HCT116 (cell line): ENCODE measurements at regions not wholly inside any gene's neighbourhood (a gene's known extent, or its start where the extent isn't known, plus 50 kb on each side); places are given as distances from the start of the nearest gene placed in this dataset.

Source experiments
- ATAC-seq: fragments of 200-7000 bp; cut with Tn5 transposase; 2 replicates; pipeline ENCODE4 v1.9.1; 2020; ENCODE audit warnings: mild to moderate bottlenecking, moderate library complexity
- BruUV-seq: library from RNA; stranded (reverse); fragments of 400-500 nt; replicated peaks from 2 replicates; lab custom pipeline; 2021; lab: Mats Ljungman, UMichigan
- CTCF ChIA-PET: fragments of 300-600 bp; sonication (Branson Sonifier 250); formaldehyde crosslinking; loops from one replicate; lab custom pipeline; 2021; ENCODE audit warnings: antibody characterized with exemption; lab: Charles Lee
- POLR2A ChIA-PET: fragments of 300-600, 350-600 bp; sonication (Branson Sonifier 250); formaldehyde crosslinking; loops from one replicate; lab custom pipeline; 2021; ENCODE audit warnings: antibody characterized with exemption; lab: Charles Lee
- RAD21 ChIA-PET, 2 experiments: fragments of 300-600 bp; sonication (Branson Sonifier 250); formaldehyde crosslinking; loops; one replicate each; lab custom pipeline; 2023; ENCODE audit warnings: low total read pairs in 2 of 2; ENCODE audit not compliant: uncharacterized antibody in 2 of 2, unreplicated experiment in 2 of 2, low non-redundant PET in 1 of 2; lab: Charles Lee
- DNase-seq: peaks from one replicate; pipeline ENCODE4 v3.0.0-alpha.2; 2010; ENCODE audit warnings: low read depth, low spot score
- H2AFZ ChIP-seq: fragments of 200-600 bp; shearing (Covaris generic), sonication (generic); 2 replicates; pipeline ENCODE4 v1.6.1; 2017; ENCODE audit warnings: low read depth, mixed run types, mixed read lengths, antibody characterized with exemption, low read length; ENCODE audit not compliant: poor library complexity, severe bottlenecking
- H3K27ac ChIP-seq: 2 replicates; pipeline ENCODE4 v1.5.1; 2012; ENCODE audit warnings: low read depth, low read length
- H3K27me3 ChIP-seq: fragments of 200-600 bp; sonication (generic); 2 replicates; pipeline ENCODE4 v1.6.1; 2016; ENCODE audit warnings: mixed run types, low read length, mixed read lengths; ENCODE audit not compliant: insufficient read depth
- H3K36me3 ChIP-seq, 2 experiments: fragments of 200-500 bp in 1 of 2; fragments of 200-600 bp in 1 of 2; sonication (Bioruptor generic) in 1 of 2; sonication (generic) in 1 of 2; 2 replicates each; pipeline versions ENCODE4 v1.5.1 to v1.6.1; 2014 to 2016; ENCODE audit warnings: low read length in 2 of 2, inconsistent platforms in 1 of 2, mixed read lengths in 1 of 2, mixed run types in 1 of 2; ENCODE audit not compliant: insufficient read depth in 2 of 2, control insufficient read depth in 1 of 2
- H3K4me1 ChIP-seq, 2 experiments: fragments of 200-600 bp in 1 of 2; sonication (generic) in 1 of 2; 2 replicates each; pipeline versions ENCODE4 v1.5.1 to v1.6.1; 2012 to 2017; ENCODE audit warnings: low read length in 2 of 2, inconsistent platforms in 1 of 2, mild to moderate bottlenecking in 1 of 2, mixed read lengths in 1 of 2, mixed run types in 1 of 2, moderate library complexity in 1 of 2; ENCODE audit not compliant: insufficient read depth in 2 of 2, control insufficient read depth in 1 of 2
- H3K4me2 ChIP-seq: fragments of 200-600 bp; sonication (generic); 2 replicates; pipeline ENCODE4 v1.6.1; 2017; ENCODE audit warnings: mixed run types, low read length, mixed read lengths
- H3K4me3 ChIP-seq, 2 experiments: fragments of 200-600 bp in 1 of 2; sonication (generic) in 1 of 2; replicated peaks in 1 of 2; 2 replicates each; pipeline ENCODE4 v1.5.1; 2011 to 2016; ENCODE audit warnings: low read length in 2 of 2, control low read depth in 1 of 2, low read depth in 1 of 2, mild to moderate bottlenecking in 1 of 2, mixed read lengths in 1 of 2, mixed run types in 1 of 2
- H3K79me2 ChIP-seq: fragments of 200-600 bp; sonication (generic); 2 replicates; pipeline ENCODE4 v1.6.1; 2017; ENCODE audit warnings: mild to moderate bottlenecking, mixed run types, low read length, moderate library complexity, mixed read lengths; ENCODE audit not compliant: insufficient read depth
- H3K9ac ChIP-seq: fragments of 200-600 bp; sonication (generic); 2 replicates; pipeline ENCODE4 v1.6.1; 2016; ENCODE audit warnings: low read length, mixed read lengths
- H3K9me2 ChIP-seq: fragments of 200-600 bp; sonication (generic), shearing (Covaris generic); 2 replicates; pipeline ENCODE4 v1.6.1; 2017; ENCODE audit warnings: mixed run types, mild to moderate bottlenecking, moderate library complexity; ENCODE audit not compliant: insufficient read depth
- H3K9me3 ChIP-seq, 2 experiments: fragments of 200-500 bp in 1 of 2; fragments of 200-600 bp in 1 of 2; sonication (Bioruptor generic) in 1 of 2; sonication (generic) in 1 of 2; 2 replicates each; pipeline ENCODE4 v1.6.1; 2014 to 2017; ENCODE audit warnings: low read length in 2 of 2, mixed read lengths in 2 of 2, inconsistent platforms in 1 of 2, low read depth in 1 of 2, mild to moderate bottlenecking in 1 of 2, mixed run types in 1 of 2, moderate library complexity in 1 of 2; ENCODE audit not compliant: control insufficient read depth in 1 of 2, insufficient read depth in 1 of 2
- H4K20me1 ChIP-seq: fragments of 200-600 bp; sonication (generic), shearing (Covaris generic); 2 replicates; pipeline ENCODE4 v1.6.1; 2017; ENCODE audit warnings: mixed run types, mild to moderate bottlenecking, moderate library complexity; ENCODE audit not compliant: insufficient read depth
- EZH2 ChIP-seq: fragments of 200-600 bp; sonication (generic); IDR thresholded peaks from 2 replicates; pipeline ENCODE4 v1.6.1; 2017; ENCODE audit warnings: antibody characterized with exemption, mixed run types
- EZH2phosphoT487 ChIP-seq: fragments of 200-600 bp; IDR thresholded peaks from 2 replicates; pipeline ENCODE4 v1.6.1; 2018; ENCODE audit warnings: antibody characterized with exemption, borderline replicate concordance
- FOSL1 ChIP-seq: IDR thresholded peaks from 2 replicates; pipeline ENCODE4 v1.6.1; 2012; ENCODE audit warnings: low read depth
- POLR2AphosphoS5 ChIP-seq: IDR thresholded peaks from 2 replicates; pipeline ENCODE4 v1.6.1; 2011; ENCODE audit warnings: mild to moderate bottlenecking, low read depth, low read length, moderate library complexity
- RAD21 ChIP-seq: IDR thresholded peaks from 2 replicates; pipeline ENCODE4 v1.6.1; 2012; ENCODE audit warnings: low read depth, mild to moderate bottlenecking
- REST ChIP-seq: IDR thresholded peaks from 2 replicates; pipeline ENCODE4 v1.6.1; 2012; ENCODE audit warnings: low read depth
- SRF ChIP-seq: IDR thresholded peaks from 2 replicates; pipeline ENCODE4 v1.6.1; 2012; ENCODE audit warnings: low read depth
- ZNF274 ChIP-seq: fragments of 200-500 bp; sonication (Bioruptor generic); IDR thresholded peaks from 2 replicates; pipeline ENCODE4 v1.6.1; 2014; ENCODE audit warnings: mild to moderate bottlenecking, low read depth, low read length, inconsistent platforms
- intact Hi-C: fragments of 100-400 bp; cut with micrococcal nuclease; formaldehyde crosslinking; loops from 2 replicates; pipeline ENCODE4 v1.10.0; 2022

- no peak for TF ChIP-seq REST
- no peak for TF ChIP-seq POLR2AphosphoS5
- TF ChIP-seq, all 23 proteins: peak for 0
Measured at GRCh38 chr2:216568576-216568975, 64.6 kb upstream of the IGFBP2 start (continued).

GRCh38 chr2:216569765-216570164 is 63.5 kb upstream of the IGFBP2 start:
- TF ChIP-seq RAD21 (no peak), ZNF274 (no peak), REST (no peak), EZH2phosphoT487 (no peak), SRF (no peak), EZH2 (no peak), FOSL1 (no peak)
- TF ChIP-seq, all 23 proteins: peak for 0
- ChIA-PET CTCF (no interaction called here), POLR2A (no interaction called here), RAD21 (no interaction called here)
- Histone ChIP-seq H3K4me3 (no peak overlapping the region), H3K27me3 (no peaks in the 10 kb centered on the region), H3K4me2 (no peak overlapping the region), H3K79me2 (no peaks in the 10 kb centered on the region), H3K4me1 (peaks cover 8 to 20% of the 10 kb centered on the region in 2 experiments; a peak in 3 of 4 replicates), H3K9ac (no peak overlapping the region), H4K20me1 (no peaks in the 10 kb centered on the region), H3K27ac (no peak overlapping the region), H2AFZ (no peak overlapping the region), H3K9me2 (no peaks in the 10 kb centered on the region), H3K36me3 (no peaks in the 10 kb centered on the region), H3K9me3 (no peaks in the 10 kb centered on the region)
- ATAC-seq: no peak
- no peak for DNase-seq
- intact Hi-C loops: no loop called here
- BruUV-seq: no TSS peak
